ENCODE measurements at regions not wholly inside any gene's neighbourhood (a gene's known extent, or its start where the extent isn't known, plus 50 kb on each side); places are given as distances from the start of the nearest gene placed in this dataset.
"Not testable (repeated sequence)": the region's sequence is repeated elsewhere in the genome, so short reads cannot be mapped to it uniquely, and the experiment has no call there.

DNA sequence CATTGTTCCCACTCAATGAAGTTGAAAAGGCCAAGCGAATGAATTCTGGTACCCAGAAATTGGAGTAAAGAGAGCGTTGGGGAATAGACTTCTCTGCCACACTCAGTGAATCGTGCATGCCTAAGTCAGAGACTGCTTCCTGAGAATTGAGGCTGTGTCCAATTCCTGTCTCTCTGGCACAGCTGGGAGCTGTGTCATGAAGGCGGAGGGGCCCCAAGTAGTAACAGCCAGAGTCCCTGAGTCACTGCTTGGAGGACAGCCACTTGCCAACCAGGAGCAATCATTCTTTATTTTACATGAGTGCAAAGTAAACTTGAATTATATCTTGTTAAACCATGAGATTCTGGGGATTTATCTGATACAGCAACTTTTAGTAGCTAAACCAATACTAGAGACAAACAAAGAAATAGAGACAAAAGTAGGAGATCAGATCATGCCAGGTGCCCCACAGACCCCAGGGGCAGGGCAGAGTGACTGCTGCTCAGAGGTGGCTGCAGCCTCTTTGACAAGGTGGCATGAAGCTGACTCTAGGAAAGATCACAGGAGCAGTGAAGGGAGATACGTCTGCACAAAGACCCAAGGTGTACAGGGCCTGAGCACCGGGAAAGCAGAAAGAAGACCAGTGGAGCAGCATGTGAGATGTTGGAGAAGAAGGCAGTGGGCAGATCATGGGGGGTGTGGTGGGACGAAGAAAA, 246.0 kb downstream of the GADD45G start:
- H3K27me3 ChIP-seq (ENCODE audit: insufficient read depth, low read length), result no peaks in the 10 kb centered on the region
- no peaks in the 10 kb centered on the region for H3K9me3 ChIP-seq (ENCODE audit: low read depth, low read length)
- no peaks in the 10 kb centered on the region for H3K4me1 ChIP-seq (ENCODE audit: insufficient read depth, low read length)
- no peak overlapping the region for H2AFZ ChIP-seq (ENCODE audit: low read length)
- H3K27ac ChIP-seq (ENCODE audit: low read depth, low read length), result no peak overlapping the region
- DNase-seq (ENCODE audit: insufficient read length, low spot score, missing footprints), result no peak
- H3K4me3 ChIP-seq (ENCODE audit: insufficient read depth, low read length), result no peak overlapping the region
- no peaks in the 10 kb centered on the region for H3K79me2 ChIP-seq (ENCODE audit: insufficient read depth, low read length)
- H3K4me2 ChIP-seq (ENCODE audit: insufficient read depth, low read length), result no peak overlapping the region
- no peaks in the 10 kb centered on the region for H3K36me3 ChIP-seq (ENCODE audit: insufficient read depth, low read length)
- TF ChIP-seq, protein P1, sequence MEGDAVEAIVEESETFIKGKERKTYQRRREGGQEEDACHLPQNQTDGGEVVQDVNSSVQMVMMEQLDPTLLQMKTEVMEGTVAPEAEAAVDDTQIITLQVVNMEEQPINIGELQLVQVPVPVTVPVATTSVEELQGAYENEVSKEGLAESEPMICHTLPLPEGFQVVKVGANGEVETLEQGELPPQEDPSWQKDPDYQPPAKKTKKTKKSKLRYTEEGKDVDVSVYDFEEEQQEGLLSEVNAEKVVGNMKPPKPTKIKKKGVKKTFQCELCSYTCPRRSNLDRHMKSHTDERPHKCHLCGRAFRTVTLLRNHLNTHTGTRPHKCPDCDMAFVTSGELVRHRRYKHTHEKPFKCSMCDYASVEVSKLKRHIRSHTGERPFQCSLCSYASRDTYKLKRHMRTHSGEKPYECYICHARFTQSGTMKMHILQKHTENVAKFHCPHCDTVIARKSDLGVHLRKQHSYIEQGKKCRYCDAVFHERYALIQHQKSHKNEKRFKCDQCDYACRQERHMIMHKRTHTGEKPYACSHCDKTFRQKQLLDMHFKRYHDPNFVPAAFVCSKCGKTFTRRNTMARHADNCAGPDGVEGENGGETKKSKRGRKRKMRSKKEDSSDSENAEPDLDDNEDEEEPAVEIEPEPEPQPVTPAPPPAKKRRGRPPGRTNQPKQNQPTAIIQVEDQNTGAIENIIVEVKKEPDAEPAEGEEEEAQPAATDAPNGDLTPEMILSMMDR (IDR thresholded peaks at IDR 0.05; ENCODE audit: extremely low read depth, low read depth, low read length), result no peak
- H4K20me1 ChIP-seq (ENCODE audit: insufficient read depth, low read length), result no peaks in the 10 kb centered on the region

GRCh38 chr9:89853161-89853560, 248.3 kb downstream of the GADD45G start:
- no peak overlapping the region for H2AFZ ChIP-seq (ENCODE audit: low read length)
- no peaks in the 10 kb centered on the region for H3K4me1 ChIP-seq (ENCODE audit: insufficient read depth, low read length)
- no peak overlapping the region for H3K4me2 ChIP-seq (ENCODE audit: insufficient read depth, low read length)
- TF ChIP-seq, protein P1 (IDR thresholded peaks at IDR 0.05; ENCODE audit: extremely low read depth, low read depth, low read length), result no peak
- H3K79me2 ChIP-seq (ENCODE audit: insufficient read depth, low read length), result no peaks in the 10 kb centered on the region
- H3K9me3 ChIP-seq (ENCODE audit: low read depth, low read length), result no peaks in the 10 kb centered on the region
- H3K36me3 ChIP-seq (ENCODE audit: insufficient read depth, low read length), result no peaks in the 10 kb centered on the region
- no peak overlapping the region for H3K27ac ChIP-seq (ENCODE audit: low read depth, low read length)
- no peaks in the 10 kb centered on the region for H4K20me1 ChIP-seq (ENCODE audit: insufficient read depth, low read length)
- H3K4me3 ChIP-seq (ENCODE audit: insufficient read depth, low read length), result no peak overlapping the region
- no peaks in the 10 kb centered on the region for H3K27me3 ChIP-seq (ENCODE audit: insufficient read depth, low read length)
- no peak for DNase-seq (ENCODE audit: insufficient read length, low spot score, missing footprints)

GRCh38 chr9:89853931-89854330, 249.1 kb downstream of the GADD45G start:
- Histone ChIP-seq H3K4me1 (ENCODE audit: insufficient read depth, low read length) (no peaks in the 10 kb centered on the region), H3K27me3 (ENCODE audit: insufficient read depth, low read length) (no peaks in the 10 kb centered on the region), H3K36me3 (ENCODE audit: insufficient read depth, low read length) (no peaks in the 10 kb centered on the region), H3K4me2 (ENCODE audit: insufficient read depth, low read length) (no peak overlapping the region), H2AFZ (ENCODE audit: low read length) (no peak overlapping the region), H3K4me3 (ENCODE audit: insufficient read depth, low read length) (no peak overlapping the region), H3K79me2 (ENCODE audit: insufficient read depth, low read length) (no peaks in the 10 kb centered on the region), H3K27ac (ENCODE audit: low read depth, low read length) (no peak overlapping the region), H4K20me1 (ENCODE audit: insufficient read depth, low read length) (no peaks in the 10 kb centered on the region), H3K9me3 (ENCODE audit: low read depth, low read length) (no peaks in the 10 kb centered on the region)
- TF ChIP-seq, protein P1 (IDR thresholded peaks at IDR 0.05; ENCODE audit: extremely low read depth, low read depth, low read length), result no peak
- DNase-seq (ENCODE audit: insufficient read length, low spot score, missing footprints), result no peak

DNA sequence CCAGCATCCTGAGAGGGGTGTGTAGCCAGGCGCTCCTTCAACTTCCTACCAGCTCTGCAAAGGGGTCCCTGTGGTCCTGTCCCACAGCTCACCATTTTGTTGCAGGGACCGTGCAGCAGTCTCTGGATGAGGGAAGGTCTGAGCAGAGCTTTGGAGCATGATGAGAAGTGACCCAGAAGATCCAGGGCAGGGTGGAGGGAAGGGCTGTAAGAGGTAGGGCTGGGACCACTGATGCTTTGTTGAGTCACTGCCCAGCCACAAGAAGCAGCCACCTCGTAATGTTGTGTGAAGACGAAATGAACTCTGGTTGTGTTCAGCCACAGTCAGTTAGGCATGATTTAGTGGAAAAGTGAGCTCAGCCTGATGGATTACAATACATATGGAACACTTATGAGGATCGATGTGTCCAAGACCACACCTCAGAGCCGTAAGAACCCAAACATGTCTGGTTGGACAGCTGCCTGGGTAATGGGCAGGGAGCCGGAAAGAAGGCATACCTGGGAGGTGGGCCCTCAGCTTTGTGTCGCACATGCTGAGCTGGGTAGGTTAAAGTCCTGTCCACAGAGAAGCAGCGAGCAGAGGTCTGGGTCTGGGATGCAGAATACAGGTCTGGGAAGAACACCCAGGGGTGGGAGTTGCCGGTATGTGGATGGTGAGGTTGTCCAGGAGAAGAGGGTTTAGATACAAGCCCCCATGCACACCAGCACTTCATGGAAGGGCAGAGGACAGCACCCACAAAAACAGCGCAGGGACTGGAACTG, 250.1 kb downstream of the GADD45G start:
- Histone ChIP-seq H3K4me3 (ENCODE audit: insufficient read depth, low read length) (no peak overlapping the region), H3K79me2 (ENCODE audit: insufficient read depth, low read length) (no peaks in the 10 kb centered on the region), H3K36me3 (ENCODE audit: insufficient read depth, low read length) (no peaks in the 10 kb centered on the region), H3K4me2 (ENCODE audit: insufficient read depth, low read length) (no peak overlapping the region), H3K9me3 (ENCODE audit: low read depth, low read length) (no peaks in the 10 kb centered on the region), H2AFZ (ENCODE audit: low read length) (no peak overlapping the region), H4K20me1 (ENCODE audit: insufficient read depth, low read length) (no peaks in the 10 kb centered on the region), H3K4me1 (ENCODE audit: insufficient read depth, low read length) (no peaks in the 10 kb centered on the region), H3K27me3 (ENCODE audit: insufficient read depth, low read length) (no peaks in the 10 kb centered on the region), H3K27ac (ENCODE audit: low read depth, low read length) (no peak overlapping the region)
- DNase-seq (ENCODE audit: insufficient read length, low spot score, missing footprints), result no peak
- TF ChIP-seq, protein P1 (IDR thresholded peaks at IDR 0.05; ENCODE audit: extremely low read depth, low read depth, low read length), result no peak

DNA sequence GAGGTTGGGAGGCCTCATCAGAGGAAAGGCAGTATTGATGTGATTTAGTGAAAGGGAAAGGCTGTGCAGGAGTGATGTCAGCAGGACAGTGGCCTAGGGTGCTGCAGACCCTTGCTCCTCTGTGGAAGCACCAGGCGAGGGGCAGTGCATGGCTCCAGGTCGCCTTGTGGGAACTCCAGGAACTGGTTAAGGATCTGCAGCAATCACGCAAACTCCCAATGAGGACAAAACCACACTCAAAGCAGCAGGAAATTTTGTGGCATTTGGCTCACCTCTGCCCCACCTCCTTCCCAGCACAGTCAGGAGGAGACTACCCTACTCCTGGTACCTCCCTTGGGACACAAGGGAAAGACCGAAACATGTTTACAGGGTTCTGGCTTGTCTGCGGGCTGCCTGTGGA, 251.5 kb downstream of the GADD45G start:
- H3K4me2 ChIP-seq (ENCODE audit: insufficient read depth, low read length); H2AFZ ChIP-seq (ENCODE audit: low read length); H3K36me3 ChIP-seq (ENCODE audit: insufficient read depth, low read length); DNase-seq (ENCODE audit: insufficient read length, low spot score, missing footprints); H3K79me2 ChIP-seq (ENCODE audit: insufficient read depth, low read length); H3K27ac ChIP-seq (ENCODE audit: low read depth, low read length); H3K4me3 ChIP-seq (ENCODE audit: insufficient read depth, low read length); H3K4me1 ChIP-seq (ENCODE audit: insufficient read depth, low read length); H3K9me3 ChIP-seq (ENCODE audit: low read depth, low read length); H3K27me3 ChIP-seq (ENCODE audit: insufficient read depth, low read length); H4K20me1 ChIP-seq (ENCODE audit: insufficient read depth, low read length): not testable (repeated sequence)

- not testable (repeated sequence) for H3K4me1 ChIP-seq (ENCODE audit: insufficient read depth, low read length)
Observed at GRCh38 chr9:89856950-89857349, 252.1 kb downstream of the GADD45G start.

More at GRCh38 chr9:89856950-89857349, 252.1 kb downstream of the GADD45G start:
- H3K36me3 ChIP-seq (ENCODE audit: insufficient read depth, low read length); H3K27ac ChIP-seq (ENCODE audit: low read depth, low read length); H3K79me2 ChIP-seq (ENCODE audit: insufficient read depth, low read length); H2AFZ ChIP-seq (ENCODE audit: low read length); H4K20me1 ChIP-seq (ENCODE audit: insufficient read depth, low read length); H3K9me3 ChIP-seq (ENCODE audit: low read depth, low read length); H3K4me2 ChIP-seq (ENCODE audit: insufficient read depth, low read length); DNase-seq (ENCODE audit: insufficient read length, low spot score, missing footprints); H3K27me3 ChIP-seq (ENCODE audit: insufficient read depth, low read length); H3K4me3 ChIP-seq (ENCODE audit: insufficient read depth, low read length): not testable (repeated sequence)
